GM23338 (cell line): ENCODE measurements at regions not wholly inside any gene's neighbourhood (a gene's known extent, or its start where the extent isn't known, plus 50 kb on each side); places are given as distances from the start of the nearest gene placed in this dataset.

Experiments used
- ATAC-seq: fragments of 200-7000 bp; cut with Tn5 transposase; 3 replicates; pipeline ENCODE4 v1.9.1; 2020
- DNase-seq: peaks from one replicate; pipeline ENCODE4 v3.0.0-alpha.2; 2015; ENCODE audit warnings: low spot score
- H2AFZ ChIP-seq: fragments of 200-600 bp; sonication (generic); 2 replicates; pipeline ENCODE4 v1.8.0; 2016; ENCODE audit warnings: antibody characterized with exemption, mild to moderate bottlenecking, moderate library complexity
- H3F3A ChIP-seq: fragments of 200-600 bp; sonication (generic); replicated peaks from 2 replicates; pipeline ENCODE4 v1.8.0; 2017; ENCODE audit warnings: antibody characterized with exemption, mixed run types, low read depth
- H3K27ac ChIP-seq: fragments of 200-600 bp; sonication (generic); 2 replicates; pipeline ENCODE4 v1.6.1; 2016; ENCODE audit warnings: low read depth
- H3K27me3 ChIP-seq: fragments of 200-600 bp; sonication (generic); 2 replicates; pipeline ENCODE4 v1.8.0; 2016; ENCODE audit warnings: mild to moderate bottlenecking, mixed run types, moderate library complexity; ENCODE audit not compliant: insufficient read depth
- H3K36me3 ChIP-seq: fragments of 200-600 bp; sonication (generic); 2 replicates; pipeline ENCODE4 v1.8.0; 2016; ENCODE audit warnings: mild to moderate bottlenecking; ENCODE audit not compliant: insufficient read depth
- H3K4me1 ChIP-seq: fragments of 200-600 bp; sonication (generic); 2 replicates; pipeline ENCODE4 v1.8.0; 2016; ENCODE audit warnings: mild to moderate bottlenecking, moderate library complexity; ENCODE audit not compliant: insufficient read depth
- H3K4me2 ChIP-seq: fragments of 200-600 bp; sonication (generic); 2 replicates; pipeline ENCODE4 v1.7.1; 2017; ENCODE audit warnings: mixed run types
- H3K4me3 ChIP-seq: fragments of 200-600 bp; sonication (generic); 2 replicates; pipeline ENCODE4 v1.6.1; 2016; ENCODE audit warnings: mixed run types
- H3K79me2 ChIP-seq: fragments of 200-600 bp; sonication (generic); replicated peaks from 2 replicates; pipeline ENCODE4 v1.8.0; 2017; ENCODE audit warnings: mild to moderate bottlenecking; ENCODE audit not compliant: insufficient read depth
- H3K9me2 ChIP-seq: fragments of 200-600 bp; sonication (generic); 2 replicates; pipeline ENCODE4 v1.8.0; 2017; ENCODE audit not compliant: insufficient read depth
- H4K20me1 ChIP-seq: fragments of 200-600 bp; sonication (generic); replicated peaks from 2 replicates; pipeline ENCODE4 v1.8.0; 2017; ENCODE audit warnings: mild to moderate bottlenecking; ENCODE audit not compliant: insufficient read depth
- H3K27ac Mint-ChIP-seq: 2 replicates; pipeline ENCODE4 v1.8.0; 2020; ENCODE audit warnings: inconsistent platforms, mild to moderate bottlenecking, moderate library complexity, mixed read lengths
- H3K27me3 Mint-ChIP-seq: 3 replicates; pipeline ENCODE4 v1.8.0; 2022; ENCODE audit warnings: low read depth, mild to moderate bottlenecking, moderate library complexity, mixed read lengths, inconsistent platforms; ENCODE audit not compliant: insufficient read depth, poor library complexity
- H3K36me3 Mint-ChIP-seq: 3 replicates; pipeline ENCODE4 v1.8.0; 2021; ENCODE audit warnings: low read depth, mild to moderate bottlenecking, inconsistent platforms, moderate library complexity, mixed read lengths
- H3K4me1 Mint-ChIP-seq: 3 replicates; pipeline ENCODE4 v1.8.0; 2020; ENCODE audit warnings: mild to moderate bottlenecking, inconsistent platforms, mixed read lengths
- H3K4me3 Mint-ChIP-seq: 3 replicates; pipeline ENCODE4 v1.8.0; 2021; ENCODE audit warnings: moderate library complexity, mild to moderate bottlenecking, inconsistent platforms, mixed read lengths
- H3K9me3 Mint-ChIP-seq: 3 replicates; pipeline ENCODE4 v1.8.0; 2020; ENCODE audit warnings: moderate library complexity, mild to moderate bottlenecking, inconsistent platforms, mixed read lengths
- CTCF ChIP-seq, 2 experiments: fragments of 200-600 bp in 1 of 2; sonication (generic) in 1 of 2; conservative IDR thresholded peaks; 2 replicates each; pipeline versions ENCODE4 v1.5.1 to v1.6.1; 2016 to 2017; ENCODE audit warnings: antibody characterized with exemption in 2 of 2, low read depth in 2 of 2, mild to moderate bottlenecking in 2 of 2, moderate library complexity in 1 of 2
- EZH2 ChIP-seq: fragments of 200-600 bp; sonication (generic); IDR thresholded peaks from one replicate; pipeline ENCODE4 v1.8.0; 2017; ENCODE audit warnings: antibody characterized with exemption, mild to moderate bottlenecking, low read depth; ENCODE audit not compliant: unreplicated experiment
- POLR2AphosphoS5 ChIP-seq: IDR thresholded peaks from 2 replicates; pipeline ENCODE4 v1.6.1; 2016; ENCODE audit warnings: antibody characterized with exemption, low read depth
- ZNF114 ChIP-seq: fragments of 250-450 bp; sonication (Bioruptor Pico); IDR thresholded peaks from 2 replicates; pipeline ENCODE4 v1.5.0; 2020; ENCODE audit warnings: mild to moderate bottlenecking, moderate library complexity
- TF ChIP-seq, protein P1 (sequence below): IDR thresholded peaks from one replicate; pipeline ENCODE4 v1.6.1; 2018; ENCODE audit warnings: antibody characterized with exemption; ENCODE audit not compliant: unreplicated experiment
- TF ChIP-seq, protein P2 (sequence below): fragments of 250-450 bp; sonication (Bioruptor Pico); IDR thresholded peaks from 2 replicates; pipeline ENCODE4 v1.5.0; 2020; ENCODE audit warnings: mild to moderate bottlenecking, moderate library complexity

DNA sequence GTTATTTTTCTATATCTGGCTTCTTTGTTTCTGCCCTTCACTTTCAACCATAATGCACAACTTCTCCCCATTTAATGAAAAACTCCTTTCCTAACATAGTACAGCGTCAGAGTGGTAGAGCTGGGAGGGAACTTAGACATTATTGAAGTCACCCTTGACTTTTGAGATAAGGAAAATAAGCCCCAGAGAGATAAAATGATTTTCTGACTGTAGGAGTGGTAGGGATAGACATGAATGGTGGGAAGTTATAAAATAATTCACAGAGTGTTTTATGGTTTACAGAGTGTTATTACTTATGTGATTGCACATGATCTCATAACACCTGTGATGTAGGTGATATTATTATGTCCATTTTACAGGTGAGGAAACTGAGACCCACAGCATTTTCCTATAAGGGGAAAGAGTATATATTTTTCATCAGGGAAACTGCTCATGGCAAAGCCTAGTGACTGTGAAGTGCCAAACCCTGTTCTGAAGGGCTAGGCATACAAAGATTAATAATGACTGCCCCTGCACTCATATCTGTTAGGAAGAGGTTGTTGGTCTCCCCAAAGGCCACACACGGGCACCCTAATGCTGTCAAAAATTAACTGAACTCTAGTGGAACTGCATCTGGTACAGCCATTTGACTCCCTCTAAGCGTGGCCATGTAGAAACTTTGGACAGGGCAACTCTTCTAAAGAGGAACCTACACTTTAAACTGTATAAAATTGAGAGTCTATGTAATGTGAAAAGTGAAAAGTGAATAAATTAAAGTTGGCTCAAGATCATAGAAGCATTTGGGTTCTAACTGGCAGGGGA, 61.1 kb upstream of the PICALM start:
- H4K20me1 ChIP-seq: no peaks in the 10 kb centered on the region
- no peaks in the 10 kb centered on the region for H3K27me3 ChIP-seq
- no peaks in the 10 kb centered on the region for H3K9me3 Mint-ChIP-seq
- H3K4me1 Mint-ChIP-seq: no peaks in the 10 kb centered on the region
- no peak overlapping the region for H2AFZ ChIP-seq
- H3F3A ChIP-seq: no peaks in the 10 kb centered on the region
- DNase-seq (no peak), ATAC-seq (no peak)
- H3K4me2 ChIP-seq: no peak overlapping the region
- H3K27me3 Mint-ChIP-seq: peaks cover 3% of the 10 kb centered on the region
- no peak for TF ChIP-seq EZH2
- no peak for TF ChIP-seq CTCF (conservative IDR thresholded peaks at IDR 0.05; ENCODE audit: low read depth in 2 of 2)
- TF ChIP-seq ZNF114 (CRISPR knock-in tag): no peak
- TF ChIP-seq, protein P1, sequence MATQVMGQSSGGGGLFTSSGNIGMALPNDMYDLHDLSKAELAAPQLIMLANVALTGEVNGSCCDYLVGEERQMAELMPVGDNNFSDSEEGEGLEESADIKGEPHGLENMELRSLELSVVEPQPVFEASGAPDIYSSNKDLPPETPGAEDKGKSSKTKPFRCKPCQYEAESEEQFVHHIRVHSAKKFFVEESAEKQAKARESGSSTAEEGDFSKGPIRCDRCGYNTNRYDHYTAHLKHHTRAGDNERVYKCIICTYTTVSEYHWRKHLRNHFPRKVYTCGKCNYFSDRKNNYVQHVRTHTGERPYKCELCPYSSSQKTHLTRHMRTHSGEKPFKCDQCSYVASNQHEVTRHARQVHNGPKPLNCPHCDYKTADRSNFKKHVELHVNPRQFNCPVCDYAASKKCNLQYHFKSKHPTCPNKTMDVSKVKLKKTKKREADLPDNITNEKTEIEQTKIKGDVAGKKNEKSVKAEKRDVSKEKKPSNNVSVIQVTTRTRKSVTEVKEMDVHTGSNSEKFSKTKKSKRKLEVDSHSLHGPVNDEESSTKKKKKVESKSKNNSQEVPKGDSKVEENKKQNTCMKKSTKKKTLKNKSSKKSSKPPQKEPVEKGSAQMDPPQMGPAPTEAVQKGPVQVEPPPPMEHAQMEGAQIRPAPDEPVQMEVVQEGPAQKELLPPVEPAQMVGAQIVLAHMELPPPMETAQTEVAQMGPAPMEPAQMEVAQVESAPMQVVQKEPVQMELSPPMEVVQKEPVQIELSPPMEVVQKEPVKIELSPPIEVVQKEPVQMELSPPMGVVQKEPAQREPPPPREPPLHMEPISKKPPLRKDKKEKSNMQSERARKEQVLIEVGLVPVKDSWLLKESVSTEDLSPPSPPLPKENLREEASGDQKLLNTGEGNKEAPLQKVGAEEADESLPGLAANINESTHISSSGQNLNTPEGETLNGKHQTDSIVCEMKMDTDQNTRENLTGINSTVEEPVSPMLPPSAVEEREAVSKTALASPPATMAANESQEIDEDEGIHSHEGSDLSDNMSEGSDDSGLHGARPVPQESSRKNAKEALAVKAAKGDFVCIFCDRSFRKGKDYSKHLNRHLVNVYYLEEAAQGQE: no peak
- no peak for TF ChIP-seq POLR2AphosphoS5
- TF ChIP-seq, protein P2, sequence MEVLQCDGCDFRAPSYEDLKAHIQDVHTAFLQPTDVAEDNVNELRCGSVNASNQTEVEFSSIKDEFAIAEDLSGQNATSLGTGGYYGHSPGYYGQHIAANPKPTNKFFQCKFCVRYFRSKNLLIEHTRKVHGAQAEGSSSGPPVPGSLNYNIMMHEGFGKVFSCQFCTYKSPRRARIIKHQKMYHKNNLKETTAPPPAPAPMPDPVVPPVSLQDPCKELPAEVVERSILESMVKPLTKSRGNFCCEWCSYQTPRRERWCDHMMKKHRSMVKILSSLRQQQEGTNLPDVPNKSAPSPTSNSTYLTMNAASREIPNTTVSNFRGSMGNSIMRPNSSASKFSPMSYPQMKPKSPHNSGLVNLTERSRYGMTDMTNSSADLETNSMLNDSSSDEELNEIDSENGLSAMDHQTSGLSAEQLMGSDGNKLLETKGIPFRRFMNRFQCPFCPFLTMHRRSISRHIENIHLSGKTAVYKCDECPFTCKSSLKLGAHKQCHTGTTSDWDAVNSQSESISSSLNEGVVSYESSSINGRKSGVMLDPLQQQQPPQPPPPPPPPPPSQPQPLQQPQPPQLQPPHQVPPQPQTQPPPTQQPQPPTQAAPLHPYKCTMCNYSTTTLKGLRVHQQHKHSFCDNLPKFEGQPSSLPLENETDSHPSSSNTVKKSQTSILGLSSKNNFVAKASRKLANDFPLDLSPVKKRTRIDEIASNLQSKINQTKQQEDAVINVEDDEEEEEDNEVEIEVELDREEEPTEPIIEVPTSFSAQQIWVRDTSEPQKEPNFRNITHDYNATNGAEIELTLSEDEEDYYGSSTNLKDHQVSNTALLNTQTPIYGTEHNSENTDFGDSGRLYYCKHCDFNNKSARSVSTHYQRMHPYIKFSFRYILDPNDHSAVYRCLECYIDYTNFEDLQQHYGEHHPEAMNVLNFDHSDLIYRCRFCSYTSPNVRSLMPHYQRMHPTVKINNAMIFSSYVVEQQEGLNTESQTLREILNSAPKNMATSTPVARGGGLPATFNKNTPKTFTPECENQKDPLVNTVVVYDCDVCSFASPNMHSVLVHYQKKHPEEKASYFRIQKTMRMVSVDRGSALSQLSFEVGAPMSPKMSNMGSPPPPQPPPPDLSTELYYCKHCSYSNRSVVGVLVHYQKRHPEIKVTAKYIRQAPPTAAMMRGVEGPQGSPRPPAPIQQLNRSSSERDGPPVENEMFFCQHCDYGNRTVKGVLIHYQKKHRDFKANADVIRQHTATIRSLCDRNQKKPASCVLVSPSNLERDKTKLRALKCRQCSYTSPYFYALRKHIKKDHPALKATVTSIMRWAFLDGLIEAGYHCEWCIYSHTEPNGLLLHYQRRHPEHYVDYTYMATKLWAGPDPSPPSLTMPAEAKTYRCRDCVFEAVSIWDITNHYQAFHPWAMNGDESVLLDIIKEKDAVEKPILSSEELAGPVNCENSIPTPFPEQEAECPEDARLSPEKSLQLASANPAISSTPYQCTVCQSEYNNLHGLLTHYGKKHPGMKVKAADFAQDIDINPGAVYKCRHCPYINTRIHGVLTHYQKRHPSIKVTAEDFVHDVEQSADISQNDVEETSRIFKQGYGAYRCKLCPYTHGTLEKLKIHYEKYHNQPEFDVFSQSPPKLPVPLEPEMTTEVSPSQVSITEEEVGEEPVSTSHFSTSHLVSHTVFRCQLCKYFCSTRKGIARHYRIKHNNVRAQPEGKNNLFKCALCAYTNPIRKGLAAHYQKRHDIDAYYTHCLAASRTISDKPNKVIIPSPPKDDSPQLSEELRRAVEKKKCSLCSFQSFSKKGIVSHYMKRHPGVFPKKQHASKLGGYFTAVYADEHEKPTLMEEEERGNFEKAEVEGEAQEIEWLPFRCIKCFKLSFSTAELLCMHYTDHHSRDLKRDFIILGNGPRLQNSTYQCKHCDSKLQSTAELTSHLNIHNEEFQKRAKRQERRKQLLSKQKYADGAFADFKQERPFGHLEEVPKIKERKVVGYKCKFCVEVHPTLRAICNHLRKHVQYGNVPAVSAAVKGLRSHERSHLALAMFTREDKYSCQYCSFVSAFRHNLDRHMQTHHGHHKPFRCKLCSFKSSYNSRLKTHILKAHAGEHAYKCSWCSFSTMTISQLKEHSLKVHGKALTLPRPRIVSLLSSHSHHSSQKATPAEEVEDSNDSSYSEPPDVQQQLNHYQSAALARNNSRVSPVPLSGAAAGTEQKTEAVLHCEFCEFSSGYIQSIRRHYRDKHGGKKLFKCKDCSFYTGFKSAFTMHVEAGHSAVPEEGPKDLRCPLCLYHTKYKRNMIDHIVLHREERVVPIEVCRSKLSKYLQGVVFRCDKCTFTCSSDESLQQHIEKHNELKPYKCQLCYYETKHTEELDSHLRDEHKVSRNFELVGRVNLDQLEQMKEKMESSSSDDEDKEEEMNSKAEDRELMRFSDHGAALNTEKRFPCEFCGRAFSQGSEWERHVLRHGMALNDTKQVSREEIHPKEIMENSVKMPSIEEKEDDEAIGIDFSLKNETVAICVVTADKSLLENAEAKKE (CRISPR knock-in tag): no peak
- no peaks in the 10 kb centered on the region for H3K4me1 ChIP-seq
- no peak overlapping the region for H3K27ac Mint-ChIP-seq
- H3K4me3 Mint-ChIP-seq: no peak overlapping the region
- H3K9me2 ChIP-seq: 0 out of 2 replicates have a peak, but pooled peaks cover 3% of the 10 kb centered on the region
- H3K36me3 ChIP-seq: no peaks in the 10 kb centered on the region
- H3K36me3 Mint-ChIP-seq: no peaks in the 10 kb centered on the region
- H3K4me3 ChIP-seq: no peak overlapping the region
- no peak overlapping the region for H3K27ac ChIP-seq
- H3K79me2 ChIP-seq: no peaks in the 10 kb centered on the region
